Glutamatergic neuron (in vitro differentiated cells): ENCODE measurements at regions not wholly inside any gene's neighbourhood (a gene's known extent, or its start where the extent isn't known, plus 50 kb on each side); places are given as distances from the start of the nearest gene placed in this dataset.

Experiments
- DNase-seq: peaks from one replicate; pipeline ENCODE4 v3.0.0; 2022
- H3K27ac Mint-ChIP-seq: one replicate; pipeline ENCODE4 v1.8.0; 2020; ENCODE audit warnings: mild to moderate bottlenecking, mixed read lengths, inconsistent platforms; ENCODE audit not compliant: unreplicated experiment
- H3K27me3 Mint-ChIP-seq: one replicate; pipeline ENCODE4 v1.8.0; 2020; ENCODE audit warnings: mild to moderate bottlenecking, moderate library complexity, mixed read lengths, inconsistent platforms; ENCODE audit not compliant: unreplicated experiment
- H3K36me3 Mint-ChIP-seq: one replicate; pipeline ENCODE4 v1.8.0; 2020; ENCODE audit warnings: mild to moderate bottlenecking, mixed read lengths, inconsistent platforms; ENCODE audit not compliant: unreplicated experiment
- H3K4me1 Mint-ChIP-seq: one replicate; pipeline ENCODE4 v1.8.0; 2020; ENCODE audit warnings: mild to moderate bottlenecking, low read depth, mixed read lengths, inconsistent platforms; ENCODE audit not compliant: unreplicated experiment
- H3K4me3 Mint-ChIP-seq: one replicate; pipeline ENCODE4 v1.8.0; 2020; ENCODE audit warnings: mild to moderate bottlenecking, mixed read lengths, inconsistent platforms; ENCODE audit not compliant: unreplicated experiment
- H3K9me3 Mint-ChIP-seq: one replicate; pipeline ENCODE4 v1.8.0; 2020; ENCODE audit warnings: mild to moderate bottlenecking, moderate library complexity, mixed read lengths, inconsistent platforms; ENCODE audit not compliant: unreplicated experiment
- TF ChIP-seq, protein P1 (sequence below): fragments of 200-600 bp; sonication (generic); IDR thresholded peaks from one replicate; pipeline ENCODE4 v1.5.0; 2021; ENCODE audit not compliant: partially characterized antibody, unreplicated experiment

DNA sequence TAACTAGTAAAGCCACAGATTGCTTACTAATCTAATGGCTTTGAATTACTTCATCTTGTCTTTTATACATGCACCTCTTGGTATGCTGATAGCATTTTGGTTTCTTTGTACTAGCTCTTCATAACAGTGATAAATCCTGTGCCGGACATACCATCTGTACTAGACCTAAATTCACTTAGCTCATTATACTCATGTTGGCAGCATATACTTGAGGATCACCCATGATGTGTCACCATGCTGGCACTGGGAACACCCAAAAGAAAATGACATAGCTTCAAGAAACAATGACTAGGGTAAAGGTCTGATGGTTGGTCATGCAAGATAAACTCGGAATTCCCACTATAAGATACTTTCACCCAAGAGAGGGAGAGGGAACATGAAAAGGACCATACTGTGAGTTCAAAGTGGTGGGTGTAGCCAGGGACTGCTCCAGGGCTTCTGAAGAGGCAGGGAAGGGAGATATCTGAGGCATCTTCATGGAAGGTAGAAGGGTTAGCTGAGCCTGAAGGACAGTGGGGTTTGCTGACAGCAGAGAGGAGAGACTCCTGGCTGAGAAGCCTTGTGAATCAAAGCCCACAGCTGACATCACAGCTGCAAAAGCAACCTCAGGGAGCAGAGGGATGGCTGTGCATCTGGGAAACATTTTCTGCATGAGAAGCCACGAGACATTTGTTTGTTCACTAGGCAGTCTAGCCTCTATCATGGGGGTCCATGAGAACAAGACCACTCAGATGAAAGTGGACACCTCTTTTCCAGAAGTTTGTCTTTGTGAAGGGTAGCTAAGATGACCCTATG, 314.2 kb downstream of the RAB28 start:
- TF ChIP-seq, protein P1, sequence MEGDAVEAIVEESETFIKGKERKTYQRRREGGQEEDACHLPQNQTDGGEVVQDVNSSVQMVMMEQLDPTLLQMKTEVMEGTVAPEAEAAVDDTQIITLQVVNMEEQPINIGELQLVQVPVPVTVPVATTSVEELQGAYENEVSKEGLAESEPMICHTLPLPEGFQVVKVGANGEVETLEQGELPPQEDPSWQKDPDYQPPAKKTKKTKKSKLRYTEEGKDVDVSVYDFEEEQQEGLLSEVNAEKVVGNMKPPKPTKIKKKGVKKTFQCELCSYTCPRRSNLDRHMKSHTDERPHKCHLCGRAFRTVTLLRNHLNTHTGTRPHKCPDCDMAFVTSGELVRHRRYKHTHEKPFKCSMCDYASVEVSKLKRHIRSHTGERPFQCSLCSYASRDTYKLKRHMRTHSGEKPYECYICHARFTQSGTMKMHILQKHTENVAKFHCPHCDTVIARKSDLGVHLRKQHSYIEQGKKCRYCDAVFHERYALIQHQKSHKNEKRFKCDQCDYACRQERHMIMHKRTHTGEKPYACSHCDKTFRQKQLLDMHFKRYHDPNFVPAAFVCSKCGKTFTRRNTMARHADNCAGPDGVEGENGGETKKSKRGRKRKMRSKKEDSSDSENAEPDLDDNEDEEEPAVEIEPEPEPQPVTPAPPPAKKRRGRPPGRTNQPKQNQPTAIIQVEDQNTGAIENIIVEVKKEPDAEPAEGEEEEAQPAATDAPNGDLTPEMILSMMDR = no peak
- Mint-ChIP-seq H3K4me1 (no peaks in the 10 kb centered on the region), H3K9me3 (no peaks in the 10 kb centered on the region), H3K27ac (no peak overlapping the region), H3K4me3 (no peak overlapping the region), H3K36me3 (no peaks in the 10 kb centered on the region), H3K27me3 (no peaks in the 10 kb centered on the region)
- DNase-seq = no peak

DNA sequence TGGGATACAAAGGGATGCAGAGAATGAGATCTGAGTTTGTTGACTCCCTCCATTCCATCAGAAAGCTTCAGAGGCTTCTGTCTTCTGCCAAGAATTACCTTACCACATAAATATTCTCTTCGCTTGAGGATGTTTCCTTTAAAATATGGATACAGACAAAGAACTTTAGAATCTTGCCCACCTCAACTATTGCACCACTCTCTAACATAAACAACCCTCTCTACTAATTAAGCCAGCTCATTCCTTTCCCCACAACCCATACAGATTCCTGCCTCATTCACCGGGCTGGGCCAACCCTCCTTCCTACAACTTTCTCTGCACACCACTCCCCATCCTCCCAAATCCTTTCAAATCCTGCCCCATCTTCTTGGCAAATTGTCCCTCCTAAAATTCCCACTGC, 315.8 kb downstream of the RAB28 start:
- Mint-ChIP-seq H3K27ac (no peak overlapping the region), H3K4me3 (no peak overlapping the region), H3K9me3 (no peaks in the 10 kb centered on the region), H3K4me1 (no peaks in the 10 kb centered on the region), H3K27me3 (no peaks in the 10 kb centered on the region), H3K36me3 (no peaks in the 10 kb centered on the region)
- DNase-seq = no peak
- TF ChIP-seq, protein P1 = no peak

- no peak for DNase-seq
- no peak overlapping the region for H3K4me3 Mint-ChIP-seq
- no peaks in the 10 kb centered on the region for H3K4me1 Mint-ChIP-seq
- H3K27me3 Mint-ChIP-seq = no peaks in the 10 kb centered on the region
- TF ChIP-seq, protein P1 = no peak
- H3K27ac Mint-ChIP-seq = no peak overlapping the region
- no peaks in the 10 kb centered on the region for H3K36me3 Mint-ChIP-seq
- H3K9me3 Mint-ChIP-seq = no peaks in the 10 kb centered on the region
Observed at GRCh38 chr4:13166214-13166613, 317.9 kb downstream of the RAB28 start.

GRCh38 chr4:13164783-13165331, 319.3 kb downstream of the RAB28 start:
- no peak for DNase-seq
- no peaks in the 10 kb centered on the region for H3K36me3 Mint-ChIP-seq
- H3K9me3 Mint-ChIP-seq = no peaks in the 10 kb centered on the region
- H3K27ac Mint-ChIP-seq = no peak overlapping the region
- TF ChIP-seq, protein P1 = no peak
- no peak overlapping the region for H3K4me3 Mint-ChIP-seq
- H3K27me3 Mint-ChIP-seq = no peaks in the 10 kb centered on the region
- no peaks in the 10 kb centered on the region for H3K4me1 Mint-ChIP-seq

GRCh38 chr4:13162886-13163285, 321.3 kb downstream of the RAB28 start:
- TF ChIP-seq, protein P1 = no peak
- Mint-ChIP-seq H3K9me3 (no peaks in the 10 kb centered on the region), H3K4me3 (no peak overlapping the region), H3K27ac (no peak overlapping the region), H3K27me3 (no peaks in the 10 kb centered on the region), H3K4me1 (no peaks in the 10 kb centered on the region), H3K36me3 (no peaks in the 10 kb centered on the region)
- DNase-seq = no peak
